HG03457 (cell line): ENCODE measurements at regions not wholly inside any gene's neighbourhood (a gene's known extent, or its start where the extent isn't known, plus 50 kb on each side); places are given as distances from the start of the nearest gene placed in this dataset.
"Not testable (repeated sequence)": the region's sequence is repeated elsewhere in the genome, so short reads cannot be mapped to it uniquely, and the experiment has no call there.

Experiments
- ATAC-seq: cut with Tn5 transposase; IDR thresholded peaks from one replicate; pipeline ENCODE4 v1.9.1; 2021; ENCODE audit warnings: moderate number of reproducible peaks; ENCODE audit not compliant: unreplicated experiment

DNA sequence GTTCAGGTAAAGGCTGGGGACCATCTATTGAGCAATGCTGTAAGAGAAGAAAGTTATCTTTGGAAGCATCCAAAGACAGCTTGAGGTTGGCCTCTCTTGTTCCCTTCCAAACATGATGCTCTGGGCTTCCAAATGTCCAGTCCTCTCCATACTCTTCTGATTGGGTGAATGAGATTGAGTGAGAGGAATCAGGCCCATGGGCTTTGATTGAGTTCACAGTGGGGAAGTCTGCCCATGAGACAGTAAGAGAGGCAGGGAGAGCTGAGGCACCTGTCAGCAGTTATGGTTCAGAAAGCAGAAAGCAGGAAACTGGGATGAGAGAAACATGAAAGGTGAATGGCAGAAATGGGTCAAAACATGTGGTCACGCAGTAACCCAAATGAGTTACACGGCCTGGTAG is 1006.9 kb downstream of the VRK1 start:
- ATAC-seq, result no peak

GRCh38 chr14:97806891-97807290 is 1009.7 kb downstream of the VRK1 start:
- ATAC-seq, result no peak

- ATAC-seq, result not testable (repeated sequence)
These were observed 1011.4 kb downstream of the VRK1 start for GRCh38 chr14:97808541-97808940.

DNA sequence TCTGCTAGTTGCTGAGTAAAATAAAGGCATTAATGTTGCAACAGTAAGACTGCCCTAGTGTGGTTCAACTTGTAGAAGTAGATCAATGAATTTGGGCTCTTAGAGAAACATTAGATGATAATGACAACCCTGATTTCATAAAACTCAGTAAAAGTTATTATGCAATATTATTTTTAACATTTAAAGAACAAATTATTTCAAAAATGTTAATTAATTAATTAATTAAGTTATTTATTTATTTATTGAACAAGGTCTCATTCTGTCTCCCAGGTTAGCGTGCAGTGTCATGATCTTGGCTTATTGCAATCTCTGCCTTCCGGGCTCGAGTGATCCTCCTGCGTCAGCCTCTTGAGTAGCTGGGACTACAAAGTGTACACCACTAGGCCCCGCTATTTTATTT is 1016.4 kb downstream of the VRK1 start:
- no peak for ATAC-seq

- no peak for ATAC-seq
These were observed 1023.6 kb downstream of the VRK1 start for GRCh38 chr14:97820781-97821180.

- ATAC-seq, result no peak
These were observed 1027.0 kb downstream of the VRK1 start for GRCh38 chr14:97824218-97824617.

DNA sequence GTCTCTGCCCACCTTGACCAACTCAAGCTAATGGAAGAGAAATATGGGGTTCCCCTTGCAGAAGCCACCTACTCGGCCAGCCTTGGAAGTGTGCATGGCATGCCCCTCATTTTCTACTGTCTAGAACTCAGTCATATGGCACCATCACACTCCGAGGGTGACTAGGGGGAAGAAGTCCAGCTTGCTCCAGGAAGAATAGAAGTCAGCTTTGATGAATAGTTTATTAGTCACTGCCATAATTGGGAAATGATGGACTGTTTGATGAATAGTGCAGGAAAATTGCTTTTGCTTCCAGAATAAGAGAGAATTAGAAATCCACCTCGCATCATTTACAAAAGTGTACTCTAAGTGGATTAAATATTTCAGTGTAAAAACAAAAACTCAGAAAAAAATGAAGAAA is 1030.6 kb downstream of the VRK1 start:
- ATAC-seq, result no peak

GRCh38 chr14:97832776-97833175 is 1035.6 kb downstream of the VRK1 start:
- ATAC-seq, result no peak

DNA sequence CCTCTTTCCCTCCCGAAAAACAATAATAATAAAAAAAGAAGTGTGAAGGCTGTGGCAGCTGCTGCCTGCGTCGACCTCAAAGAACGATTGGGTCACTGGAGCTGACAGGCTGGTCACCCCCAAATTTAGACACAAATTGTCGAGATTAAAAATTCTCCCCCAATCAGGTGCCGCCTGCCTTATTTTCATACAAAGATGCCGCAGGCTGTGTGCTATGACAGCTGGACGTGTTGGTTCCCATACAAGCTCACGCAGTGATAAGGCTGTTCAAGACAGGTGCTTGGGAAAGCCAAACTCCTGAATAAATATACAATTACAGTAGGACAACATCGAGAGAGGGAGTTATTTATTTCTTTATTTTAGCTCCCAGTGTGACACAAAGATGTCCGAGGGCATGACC is 1041.8 kb downstream of the VRK1 start:
- no peak for ATAC-seq

DNA sequence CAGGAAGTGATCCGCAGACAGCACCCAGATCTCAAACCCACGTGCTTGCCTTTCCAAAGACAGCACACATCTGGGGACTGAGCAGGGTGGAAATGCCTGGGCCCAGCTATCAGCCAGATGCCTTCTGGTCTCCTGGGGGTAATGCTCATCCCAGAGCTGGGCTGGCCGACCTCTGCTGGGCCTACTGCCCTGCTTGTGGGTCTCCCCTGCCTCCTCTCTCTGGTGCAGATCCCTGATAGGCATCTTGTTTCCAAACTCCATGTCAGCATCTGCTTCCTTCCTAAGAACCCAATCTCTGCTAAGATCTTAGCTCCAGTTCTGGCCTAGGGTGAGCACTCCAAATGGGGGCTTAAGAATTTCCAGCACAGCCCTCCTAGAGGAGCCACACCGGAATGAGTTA is 1043.0 kb downstream of the VRK1 start:
- no peak for ATAC-seq

- ATAC-seq, result no peak
These were observed 1044.6 kb downstream of the VRK1 start for GRCh38 chr14:97841762-97842161.

DNA sequence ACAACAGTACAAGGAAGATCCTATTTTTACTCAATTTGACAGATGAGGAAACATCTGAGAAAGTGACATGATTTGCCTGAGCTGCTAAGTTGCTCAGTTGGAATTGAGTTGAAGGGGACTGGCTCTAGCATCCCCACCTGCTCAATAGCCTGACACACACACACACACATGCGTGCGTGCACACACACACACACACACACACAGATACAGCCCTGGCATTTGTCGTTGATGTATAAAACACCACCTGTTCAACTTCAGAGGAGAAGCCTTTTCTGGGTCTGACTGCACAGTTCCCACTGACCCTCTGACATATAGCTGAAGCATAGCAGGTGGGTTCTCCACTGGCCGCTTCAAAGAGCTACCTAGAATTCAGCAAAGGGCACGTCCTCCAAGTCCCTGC is 1045.9 kb downstream of the VRK1 start:
- no peak for ATAC-seq

DNA sequence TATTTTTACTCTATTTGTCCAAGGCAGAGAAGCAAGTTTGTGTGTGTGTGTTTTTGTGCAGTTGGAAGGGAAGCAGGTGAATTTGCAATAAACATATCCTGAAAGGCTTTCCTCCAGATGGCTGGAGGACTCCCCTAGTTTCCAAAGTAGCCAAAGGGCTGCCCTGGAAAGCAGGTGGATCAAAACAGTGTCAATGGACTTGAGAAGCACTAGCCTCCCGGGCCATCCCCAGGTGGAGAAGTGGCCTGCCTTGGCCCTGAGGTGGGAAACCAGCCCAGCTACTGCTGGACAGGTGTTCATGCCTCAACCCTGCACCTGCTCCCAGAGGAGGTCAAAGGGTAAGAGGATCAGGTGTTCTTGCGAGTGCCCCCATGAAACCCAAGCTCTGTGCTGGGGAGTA is 1046.9 kb downstream of the VRK1 start:
- no peak for ATAC-seq

GRCh38 chr14:97846156-97846555 is 1049.0 kb downstream of the VRK1 start:
- no peak for ATAC-seq

- no peak for ATAC-seq
These were observed 1051.3 kb downstream of the VRK1 start for GRCh38 chr14:97848317-97848980.

- no peak for ATAC-seq
These were observed 1053.3 kb downstream of the VRK1 start for GRCh38 chr14:97850466-97850865.

DNA sequence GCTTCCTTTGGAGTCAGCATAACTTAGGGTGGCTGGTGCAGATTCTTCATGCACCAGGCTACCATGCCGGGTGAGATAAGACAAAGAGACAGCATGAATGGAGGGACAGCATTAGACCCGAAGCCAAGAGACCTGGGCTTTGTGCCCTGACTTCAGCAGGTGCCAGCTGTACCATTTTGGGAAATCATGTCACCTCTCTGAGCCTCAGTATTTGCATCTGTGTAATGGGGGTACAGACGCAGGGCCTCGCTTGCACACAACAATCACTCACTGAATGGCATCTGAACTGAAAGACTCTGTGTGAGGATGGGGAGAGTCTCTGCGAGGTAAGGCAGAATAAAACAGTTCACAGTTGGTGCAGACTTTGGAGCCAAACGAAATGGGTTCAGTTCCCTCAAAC is 1053.7 kb downstream of the VRK1 start:
- no peak for ATAC-seq

DNA sequence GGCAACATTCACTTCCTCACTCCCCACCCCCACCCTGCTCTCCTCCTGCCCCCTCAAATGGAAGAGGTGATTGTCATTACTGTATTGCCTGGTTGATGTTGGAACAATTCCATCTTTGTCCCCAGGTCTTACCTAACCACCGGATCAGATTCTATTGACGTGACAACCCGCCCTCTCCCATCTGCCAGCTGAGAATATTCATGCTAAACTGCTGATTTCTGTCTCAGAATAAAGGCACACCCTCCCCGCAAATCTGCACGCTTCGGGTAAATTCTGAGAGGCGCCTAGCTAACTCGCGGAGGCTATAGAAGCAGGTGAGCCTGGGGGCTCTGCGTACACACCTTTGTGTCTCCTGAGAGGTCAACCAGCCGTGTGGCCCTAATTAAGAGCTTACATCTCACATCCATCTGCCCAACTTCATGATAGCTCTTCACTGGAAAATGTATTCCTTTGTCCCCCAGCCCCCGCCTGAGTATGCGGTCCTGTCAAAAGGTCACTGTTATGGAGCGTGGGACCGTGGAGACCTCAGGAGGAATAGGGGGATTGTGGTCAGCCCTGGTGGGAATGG is 1054.3 kb downstream of the VRK1 start:
- ATAC-seq, result no peak

DNA sequence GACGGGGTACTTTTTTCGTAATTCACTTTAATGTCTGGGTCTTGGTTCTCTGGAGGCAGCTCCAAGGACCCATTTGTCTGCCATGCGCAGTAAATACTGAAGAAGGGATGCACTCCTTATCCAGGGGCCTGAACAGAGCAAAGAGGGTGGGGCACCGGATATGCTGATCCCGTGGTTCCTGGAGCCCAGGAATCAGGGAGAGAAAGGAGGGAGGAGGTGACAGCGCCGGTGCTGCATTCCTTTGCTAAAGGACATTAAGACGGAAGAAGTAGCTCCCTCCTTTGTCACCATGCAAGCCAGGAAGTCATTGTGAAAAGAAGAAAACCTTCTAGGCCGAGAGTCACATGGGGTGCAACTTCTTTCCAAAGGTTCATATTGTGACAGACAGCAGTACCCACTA is 1057.7 kb downstream of the VRK1 start:
- no peak for ATAC-seq

DNA sequence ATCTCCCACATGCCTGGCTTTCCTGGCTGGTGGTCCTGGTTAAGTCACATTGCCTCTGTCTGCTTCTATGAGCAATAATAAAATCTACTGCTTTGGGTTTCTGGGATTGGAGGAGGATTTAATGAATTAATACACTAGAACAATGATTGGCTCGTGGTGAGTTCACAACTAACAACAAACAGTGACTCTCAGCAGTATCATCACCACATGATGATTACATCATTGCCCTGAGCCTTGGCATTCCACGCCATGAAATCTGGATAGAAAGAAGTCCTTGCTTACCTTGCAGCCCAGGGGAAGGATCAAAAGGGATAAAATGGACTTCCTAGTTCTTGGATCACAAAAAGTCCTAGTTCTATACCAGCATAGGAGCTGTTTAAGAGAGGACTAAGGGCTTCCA is 1069.0 kb downstream of the VRK1 start:
- no peak for ATAC-seq

GRCh38 chr14:97866664-97867063 is 1069.5 kb downstream of the VRK1 start:
- ATAC-seq, result no peak

DNA sequence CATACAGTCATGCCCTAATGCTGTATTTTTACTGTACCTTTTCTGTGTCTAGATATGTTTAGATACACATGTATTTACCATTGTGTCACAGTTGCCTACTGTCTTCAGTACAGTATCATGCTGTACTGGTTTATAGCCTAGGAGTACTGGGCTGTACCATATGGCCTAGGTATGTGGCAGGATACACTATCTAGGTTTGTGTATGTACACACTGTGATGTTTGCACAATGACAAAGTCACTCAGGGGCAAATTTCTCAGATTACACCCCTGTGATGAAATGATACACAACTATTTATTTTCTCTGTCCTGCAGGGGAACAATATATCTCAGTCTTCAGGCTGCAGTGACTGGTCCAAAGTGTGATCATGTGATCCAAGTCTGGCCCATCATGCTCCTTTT is 1076.1 kb downstream of the VRK1 start:
- no peak for ATAC-seq

GRCh38 chr14:97874394-97874793 is 1077.2 kb downstream of the VRK1 start:
- ATAC-seq, result no peak
